GM21367 (cell line): ENCODE measurements at regions not wholly inside any gene's neighbourhood (a gene's known extent, or its start where the extent isn't known, plus 50 kb on each side); places are given as distances from the start of the nearest gene placed in this dataset.

Experiments
- ATAC-seq: cut with Tn5 transposase; IDR thresholded peaks from one replicate; pipeline ENCODE4 v1.9.1; 2021; ENCODE audit not compliant: unreplicated experiment

- ATAC-seq = no peak
Measured at GRCh38 chr3:193844472-193844871, 251.5 kb downstream of the OPA1 start.

- ATAC-seq = no peak
Measured at GRCh38 chr3:193845144-193845543, 252.1 kb downstream of the OPA1 start.

GRCh38 chr3:193846569-193846968, 253.6 kb downstream of the OPA1 start:
- ATAC-seq = no peak

GRCh38 chr3:193847402-193847801, 254.4 kb downstream of the OPA1 start:
- ATAC-seq = no peak

GRCh38 chr3:193848547-193848946, 255.5 kb downstream of the OPA1 start:
- ATAC-seq = no peak

GRCh38 chr3:193850084-193850619, 257.1 kb downstream of the OPA1 start:
- ATAC-seq = no peak

- no peak for ATAC-seq
Measured at GRCh38 chr3:193851428-193851847, 258.4 kb downstream of the OPA1 start.

GRCh38 chr3:193851941-193852674, 259.1 kb downstream of the OPA1 start:
- ATAC-seq = no peak

GRCh38 chr3:193852901-193853300, 259.9 kb downstream of the OPA1 start:
- ATAC-seq = no peak

- ATAC-seq = no peak
Measured at GRCh38 chr3:193853511-193854219, 260.7 kb downstream of the OPA1 start.

- ATAC-seq = no peak
Measured at GRCh38 chr3:193857996-193858395, 265.0 kb downstream of the OPA1 start.

- ATAC-seq = no peak
Measured at GRCh38 chr3:193859195-193859594, 266.2 kb downstream of the OPA1 start.

GRCh38 chr3:193861012-193861411, 268.0 kb downstream of the OPA1 start:
- no peak for ATAC-seq

GRCh38 chr3:193862843-193863242, 269.8 kb downstream of the OPA1 start:
- no peak for ATAC-seq

- no peak for ATAC-seq
Measured at GRCh38 chr3:193863657-193864357, 270.8 kb downstream of the OPA1 start.

- peak; percentile 87 for ATAC-seq
Measured at GRCh38 chr3:193865339-193865738, 270.6 kb upstream of the HES1 start.

GRCh38 chr3:193865896-193866480, 270.0 kb upstream of the HES1 start:
- ATAC-seq = no peak

GRCh38 chr3:193868590-193868989, 267.4 kb upstream of the HES1 start:
- peak; percentile 40 for ATAC-seq

GRCh38 chr3:193869221-193870201, 266.4 kb upstream of the HES1 start:
- ATAC-seq = no peak
